GM06990 (cell line): ENCODE measurements at regions not wholly inside any gene's neighbourhood (a gene's known extent, or its start where the extent isn't known, plus 50 kb on each side); places are given as distances from the start of the nearest gene placed in this dataset.

Experiments
- DNase-seq: peaks from one replicate; pipeline ENCODE4 v3.0.0-alpha.2; 2011; ENCODE audit not compliant: insufficient read length; ENCODE audit errors: extremely low read depth
- H3K27me3 ChIP-seq: replicated peaks from 2 replicates; pipeline ENCODE4 v1.6.0; 2011; ENCODE audit warnings: low read length; ENCODE audit not compliant: control insufficient read depth, insufficient read depth
- H3K36me3 ChIP-seq: 2 replicates; pipeline ENCODE4 v1.5.1; 2011; ENCODE audit warnings: low read length; ENCODE audit not compliant: control insufficient read depth, insufficient read depth
- H3K4me3 ChIP-seq: replicated peaks from 2 replicates; pipeline ENCODE4 v1.5.1; 2011; ENCODE audit warnings: low read depth, mild to moderate bottlenecking, control low read depth, low read length
- CTCF ChIP-seq: IDR thresholded peaks from 2 replicates; pipeline ENCODE4 v1.5.1; 2011; ENCODE audit warnings: low read length, control low read depth, mild to moderate bottlenecking, inconsistent platforms; ENCODE audit not compliant: insufficient read depth, poor library complexity, severe bottlenecking

- no peaks in the 10 kb centered on the region for H3K27me3 ChIP-seq
- H3K36me3 ChIP-seq, result no peaks in the 10 kb centered on the region
- TF ChIP-seq CTCF, result no peak
- no peak for DNase-seq
- no peak overlapping the region for H3K4me3 ChIP-seq
Measured at GRCh38 chr12:68559246-68559645, 51.5 kb upstream of the RAP1B start.

GRCh38 chr12:68559984-68560850 lies 50.5 kb upstream of the RAP1B start:
- TF ChIP-seq CTCF, result no peak

DNA sequence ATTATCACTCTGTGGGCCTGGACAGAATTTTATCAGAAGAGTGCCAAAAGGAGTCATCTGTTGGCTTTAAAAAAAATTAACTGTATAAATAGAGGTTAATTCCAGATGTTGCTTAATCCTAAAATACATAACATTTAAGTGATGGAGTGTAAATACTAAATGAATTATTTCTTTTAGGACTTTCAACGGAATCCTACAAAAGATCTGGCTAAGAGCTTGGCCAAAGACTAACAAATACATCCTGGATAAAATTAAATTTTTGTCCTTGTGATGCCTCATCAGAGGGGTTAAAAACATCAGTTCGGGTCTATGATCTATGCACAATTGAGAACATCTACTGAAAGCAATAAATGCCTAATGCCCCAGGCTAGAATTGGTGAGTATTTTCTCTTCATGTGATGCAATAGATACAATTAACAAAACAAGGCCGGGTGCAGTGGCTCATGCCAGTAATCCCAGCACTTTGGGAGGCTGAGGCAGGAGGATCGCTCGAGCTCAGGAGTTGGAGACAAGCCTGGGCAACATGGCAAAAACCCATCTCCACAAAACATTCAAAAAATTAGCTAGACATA lies 49.8 kb upstream of the RAP1B start:
- TF ChIP-seq CTCF, result no peak
- DNase-seq, result no peak
- H3K4me3 ChIP-seq, result no peak overlapping the region
- H3K36me3 ChIP-seq, result no peaks in the 10 kb centered on the region
- no peaks in the 10 kb centered on the region for H3K27me3 ChIP-seq

More at GRCh38 chr12:68559984-68560850, 50.5 kb upstream of the RAP1B start:
- H3K36me3 ChIP-seq, result no peaks in the 10 kb centered on the region
- no peaks in the 10 kb centered on the region for H3K27me3 ChIP-seq
- H3K4me3 ChIP-seq, result no peak overlapping the region
- no peak for DNase-seq
